ENCODE measurements at regions not wholly inside any gene's neighbourhood (a gene's known extent, or its start where the extent isn't known, plus 50 kb on each side); places are given as distances from the start of the nearest gene placed in this dataset.

- TF ChIP-seq CTCF (conservative IDR thresholded peaks at IDR 0.05) (no peak), EZH2 (IDR thresholded peaks at IDR 0.05; ENCODE audit: low read depth) (no peak)
These were observed 157.8 kb upstream of the PCDH15 start for GRCh38 chr10:54958844-54959243.
